SU-DHL-6 (cell line): ENCODE measurements at regions not wholly inside any gene's neighbourhood (a gene's known extent, or its start where the extent isn't known, plus 50 kb on each side); places are given as distances from the start of the nearest gene placed in this dataset.

ENCODE experiments used
- H2AFZ ChIP-seq: fragments of 200-600 bp; sonication (generic); 2 replicates; pipeline ENCODE4 v1.6.1; 2014; ENCODE audit warnings: low read depth, mild to moderate bottlenecking, moderate library complexity, mixed read lengths, antibody characterized with exemption, low read length; ENCODE audit not compliant: severe bottlenecking
- H3F3A ChIP-seq: fragments of 200-600 bp; shearing (Covaris generic); 2 replicates; pipeline ENCODE4 v1.6.0; 2016; ENCODE audit warnings: antibody characterized with exemption, mild to moderate bottlenecking; ENCODE audit not compliant: insufficient read depth
- H3K27ac ChIP-seq: fragments of 200-600 bp; sonication (generic); 2 replicates; pipeline ENCODE4 v1.5.1; 2016; ENCODE audit warnings: low read depth, mild to moderate bottlenecking, low read length, moderate library complexity, mixed read lengths
- H3K27me3 ChIP-seq: fragments of 200-600 bp; sonication (generic), shearing (Covaris generic); 2 replicates; pipeline ENCODE4 v1.6.0; 2014; ENCODE audit warnings: mild to moderate bottlenecking, low read length
- H3K36me3 ChIP-seq: fragments of 200-600 bp; sonication (generic); 2 replicates; pipeline ENCODE4 v1.6.1; 2014; ENCODE audit warnings: mild to moderate bottlenecking, low read length, mixed read lengths
- H3K4me2 ChIP-seq: fragments of 300-600, 200-600 bp; shearing (Covaris generic), sonication (generic); 2 replicates; pipeline ENCODE4 v1.6.0; 2014; ENCODE audit warnings: low read length, low read depth, mild to moderate bottlenecking; ENCODE audit not compliant: poor library complexity, severe bottlenecking
- H3K4me3 ChIP-seq: fragments of 200-600 bp; sonication (generic); 2 replicates; pipeline ENCODE4 v1.5.1; 2014; ENCODE audit warnings: antibody characterized with exemption, low read length, mild to moderate bottlenecking, mixed read lengths; ENCODE audit not compliant: insufficient read depth, poor library complexity, severe bottlenecking
- H3K79me2 ChIP-seq: fragments of 200-600 bp; sonication (generic); 2 replicates; pipeline ENCODE4 v1.6.1; 2014; ENCODE audit warnings: mild to moderate bottlenecking, low read length, moderate library complexity; ENCODE audit not compliant: insufficient read depth
- H3K9ac ChIP-seq: fragments of 200-600 bp; sonication (generic); 2 replicates; pipeline ENCODE4 v1.7.0; 2014; ENCODE audit warnings: mild to moderate bottlenecking, low read length
- H3K9me2 ChIP-seq: fragments of 200-600 bp; sonication (generic); replicated peaks from 2 replicates; pipeline ENCODE4 v1.6.1; 2014; ENCODE audit warnings: low read length; ENCODE audit not compliant: insufficient read depth
- H3K9me3 ChIP-seq: fragments of 200-600 bp; sonication (generic); 2 replicates; pipeline ENCODE4 v1.6.1; 2014; ENCODE audit warnings: low read length, mixed read lengths; ENCODE audit not compliant: insufficient read depth
- H4K20me1 ChIP-seq: fragments of 200-600 bp; sonication (generic); 2 replicates; pipeline ENCODE4 v1.6.1; 2014; ENCODE audit warnings: low read depth, mild to moderate bottlenecking, antibody characterized with exemption, low read length, moderate library complexity, mixed read lengths
- EZH2phosphoT487 ChIP-seq: fragments of 200-600 bp; sonication (generic), shearing (Covaris generic); conservative IDR thresholded peaks from 2 replicates; pipeline ENCODE4 v1.6.1; 2018; ENCODE audit warnings: mild to moderate bottlenecking, antibody characterized with exemption, low read length, moderate library complexity, mixed read lengths
- TF ChIP-seq, protein P1 (sequence below): fragments of 200-600 bp; sonication (generic); IDR thresholded peaks from one replicate; pipeline ENCODE4 v1.5.1; 2017; ENCODE audit warnings: antibody characterized with exemption, mild to moderate bottlenecking, low read length, moderate library complexity; ENCODE audit not compliant: insufficient read depth, poor library complexity, severe bottlenecking

DNA sequence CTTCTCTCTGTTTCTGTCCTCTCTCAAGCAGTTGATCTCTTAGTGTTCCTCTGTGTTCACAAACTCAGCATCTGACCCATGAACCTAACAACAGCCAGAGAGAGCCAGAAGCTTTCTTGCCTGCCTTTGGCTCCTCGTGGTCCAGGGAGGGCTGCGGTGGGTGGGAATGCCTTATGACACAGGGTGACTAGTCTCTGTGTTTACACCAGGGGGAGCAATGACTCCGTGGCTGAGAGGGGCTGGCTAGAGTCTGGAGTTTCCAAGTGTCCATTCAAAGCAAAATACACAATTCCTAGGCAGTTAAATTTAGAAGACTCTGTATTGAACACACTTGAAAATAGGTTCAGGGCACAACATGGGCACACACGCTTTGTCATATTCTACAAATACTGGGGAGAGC is 370.0 kb upstream of the FRG2C start:
- H3K9me2 ChIP-seq: no peaks in the 10 kb centered on the region
- H3K9me3 ChIP-seq: no peaks in the 10 kb centered on the region
- H3K4me3 ChIP-seq: no peak overlapping the region
- H2AFZ ChIP-seq: no peak overlapping the region
- H3K27ac ChIP-seq: no peak overlapping the region
- H3K79me2 ChIP-seq: no peaks in the 10 kb centered on the region
- H3F3A ChIP-seq: no peaks in the 10 kb centered on the region
- TF ChIP-seq, protein P1, sequence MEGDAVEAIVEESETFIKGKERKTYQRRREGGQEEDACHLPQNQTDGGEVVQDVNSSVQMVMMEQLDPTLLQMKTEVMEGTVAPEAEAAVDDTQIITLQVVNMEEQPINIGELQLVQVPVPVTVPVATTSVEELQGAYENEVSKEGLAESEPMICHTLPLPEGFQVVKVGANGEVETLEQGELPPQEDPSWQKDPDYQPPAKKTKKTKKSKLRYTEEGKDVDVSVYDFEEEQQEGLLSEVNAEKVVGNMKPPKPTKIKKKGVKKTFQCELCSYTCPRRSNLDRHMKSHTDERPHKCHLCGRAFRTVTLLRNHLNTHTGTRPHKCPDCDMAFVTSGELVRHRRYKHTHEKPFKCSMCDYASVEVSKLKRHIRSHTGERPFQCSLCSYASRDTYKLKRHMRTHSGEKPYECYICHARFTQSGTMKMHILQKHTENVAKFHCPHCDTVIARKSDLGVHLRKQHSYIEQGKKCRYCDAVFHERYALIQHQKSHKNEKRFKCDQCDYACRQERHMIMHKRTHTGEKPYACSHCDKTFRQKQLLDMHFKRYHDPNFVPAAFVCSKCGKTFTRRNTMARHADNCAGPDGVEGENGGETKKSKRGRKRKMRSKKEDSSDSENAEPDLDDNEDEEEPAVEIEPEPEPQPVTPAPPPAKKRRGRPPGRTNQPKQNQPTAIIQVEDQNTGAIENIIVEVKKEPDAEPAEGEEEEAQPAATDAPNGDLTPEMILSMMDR: peak; percentile 10
- no peak for TF ChIP-seq EZH2phosphoT487
- H3K4me2 ChIP-seq: no peak overlapping the region
- no peaks in the 10 kb centered on the region for H3K36me3 ChIP-seq
- H3K9ac ChIP-seq: no peak overlapping the region
- no peaks in the 10 kb centered on the region for H3K27me3 ChIP-seq
- H4K20me1 ChIP-seq: no peaks in the 10 kb centered on the region

DNA sequence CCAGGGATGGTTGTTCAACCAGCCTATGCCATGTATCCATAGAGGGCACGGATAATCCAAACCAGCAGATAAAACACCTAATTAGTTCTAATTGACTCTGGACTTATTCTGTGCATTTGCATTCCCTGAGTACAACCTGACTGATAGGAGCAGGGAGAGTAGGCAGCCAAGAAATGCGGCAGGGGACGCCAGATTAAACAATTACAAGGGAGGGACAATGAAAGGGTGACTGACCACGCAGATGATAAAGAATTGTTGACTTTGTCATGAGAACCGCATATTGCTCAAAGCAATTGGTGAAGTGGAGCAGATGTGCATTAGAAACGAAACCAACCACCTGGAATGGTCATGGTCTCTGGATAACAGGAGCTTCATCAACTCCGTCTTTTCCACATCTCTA is 369.1 kb upstream of the FRG2C start:
- H2AFZ ChIP-seq: no peak overlapping the region
- H3F3A ChIP-seq: no peaks in the 10 kb centered on the region
- no peaks in the 10 kb centered on the region for H3K9me3 ChIP-seq
- no peaks in the 10 kb centered on the region for H3K9me2 ChIP-seq
- no peaks in the 10 kb centered on the region for H3K79me2 ChIP-seq
- H3K27ac ChIP-seq: no peak overlapping the region
- no peak overlapping the region for H3K4me3 ChIP-seq
- no peaks in the 10 kb centered on the region for H3K36me3 ChIP-seq
- H4K20me1 ChIP-seq: no peaks in the 10 kb centered on the region
- no peaks in the 10 kb centered on the region for H3K27me3 ChIP-seq
- no peak overlapping the region for H3K9ac ChIP-seq
- no peak overlapping the region for H3K4me2 ChIP-seq
- no peak for TF ChIP-seq EZH2phosphoT487
- TF ChIP-seq, protein P1: no peak

DNA sequence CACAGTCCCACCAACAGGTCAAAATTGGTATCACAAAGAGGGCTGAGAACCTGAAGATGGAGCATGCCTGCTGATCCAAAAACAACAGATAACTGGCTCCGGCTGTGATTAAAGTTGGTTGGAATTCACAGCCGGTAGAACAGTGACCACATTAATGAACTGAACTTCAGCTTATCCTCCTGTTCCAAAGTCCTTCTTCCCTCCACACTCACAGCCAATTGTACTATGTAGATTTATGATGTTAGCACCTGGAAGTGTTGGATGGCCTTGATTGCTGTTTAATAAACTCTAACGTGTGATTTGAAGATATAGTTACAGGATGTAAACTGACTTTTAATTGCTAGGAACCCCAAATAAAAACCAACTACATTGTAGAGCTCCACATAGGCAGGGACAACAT is 367.3 kb upstream of the FRG2C start:
- no peaks in the 10 kb centered on the region for H3K27me3 ChIP-seq
- H3F3A ChIP-seq: no peaks in the 10 kb centered on the region
- H3K9me3 ChIP-seq: no peaks in the 10 kb centered on the region
- no peak overlapping the region for H3K27ac ChIP-seq
- no peaks in the 10 kb centered on the region for H3K9me2 ChIP-seq
- H3K36me3 ChIP-seq: no peaks in the 10 kb centered on the region
- no peak overlapping the region for H3K4me3 ChIP-seq
- no peaks in the 10 kb centered on the region for H4K20me1 ChIP-seq
- no peak overlapping the region for H3K9ac ChIP-seq
- H3K4me2 ChIP-seq: no peak overlapping the region
- TF ChIP-seq EZH2phosphoT487: no peak
- TF ChIP-seq, protein P1: no peak
- H2AFZ ChIP-seq: no peak overlapping the region
- H3K79me2 ChIP-seq: no peaks in the 10 kb centered on the region
